Loucy (cell line): ENCODE measurements at regions not wholly inside any gene's neighbourhood (a gene's known extent, or its start where the extent isn't known, plus 50 kb on each side); places are given as distances from the start of the nearest gene placed in this dataset.

Experiments
- H2AFZ ChIP-seq: fragments of 200-600 bp; sonication (generic); 2 replicates; pipeline ENCODE4 v1.6.0; 2016; ENCODE audit warnings: antibody characterized with exemption, mild to moderate bottlenecking, low read length, moderate library complexity
- H3F3A ChIP-seq: fragments of 200-600 bp; 2 replicates; pipeline ENCODE4 v1.6.0; 2016; ENCODE audit warnings: antibody characterized with exemption, low read depth, mild to moderate bottlenecking
- H3K27me3 ChIP-seq: fragments of 200-600 bp; sonication (generic); 2 replicates; pipeline ENCODE4 v1.6.1; 2014; ENCODE audit warnings: low read length, mild to moderate bottlenecking; ENCODE audit not compliant: insufficient read depth, poor library complexity, severe bottlenecking
- H3K36me3 ChIP-seq: fragments of 200-600 bp; sonication (generic); 2 replicates; pipeline ENCODE4 v1.6.1; 2016; ENCODE audit warnings: low read length; ENCODE audit not compliant: insufficient read depth
- H3K4me1 ChIP-seq: fragments of 200-600 bp; sonication (generic); 2 replicates; pipeline ENCODE4 v1.5.1; 2014; ENCODE audit warnings: low read length, mild to moderate bottlenecking; ENCODE audit not compliant: insufficient read depth, poor library complexity, severe bottlenecking
- H3K4me2 ChIP-seq: fragments of 200-600 bp; sonication (generic); 2 replicates; pipeline ENCODE4 v1.6.0; 2014; ENCODE audit warnings: antibody characterized with exemption, low read length, low read depth, mild to moderate bottlenecking; ENCODE audit not compliant: poor library complexity, severe bottlenecking
- H3K4me3 ChIP-seq: fragments of 200-600 bp; sonication (generic); 2 replicates; pipeline ENCODE4 v1.5.1; 2014; ENCODE audit warnings: low read length, mild to moderate bottlenecking, mixed read lengths; ENCODE audit not compliant: poor library complexity, severe bottlenecking
- H3K79me2 ChIP-seq: fragments of 200-600 bp; sonication (generic); 2 replicates; pipeline ENCODE4 v1.6.1; 2014; ENCODE audit warnings: low read length; ENCODE audit not compliant: insufficient read depth
- H3K9ac ChIP-seq: fragments of 200-600 bp; sonication (generic); 2 replicates; pipeline ENCODE4 v1.6.0; 2014; ENCODE audit warnings: mild to moderate bottlenecking, low read depth, low read length, moderate library complexity; ENCODE audit not compliant: poor library complexity, severe bottlenecking
- H3K9me2 ChIP-seq: fragments of 200-600 bp; sonication (generic); replicated peaks from 2 replicates; pipeline ENCODE4 v1.6.1; 2016; ENCODE audit warnings: low read depth, low read length, mixed read lengths
- H3K9me3 ChIP-seq: fragments of 200-600 bp; sonication (generic); 2 replicates; pipeline ENCODE4 v1.6.1; 2014; ENCODE audit warnings: mild to moderate bottlenecking, antibody characterized with exemption, low read length, low read depth; ENCODE audit not compliant: insufficient read depth
- H4K20me1 ChIP-seq: fragments of 200-600 bp; sonication (generic); 2 replicates; pipeline ENCODE4 v1.6.0; 2014; ENCODE audit warnings: antibody characterized with exemption, low read length, mild to moderate bottlenecking; ENCODE audit not compliant: insufficient read depth, poor library complexity, severe bottlenecking
- EZH2phosphoT487 ChIP-seq: fragments of 200-600 bp; IDR thresholded peaks from 2 replicates; pipeline ENCODE4 v1.6.1; 2018; ENCODE audit warnings: antibody characterized with exemption, mild to moderate bottlenecking, moderate library complexity, borderline replicate concordance
- TF ChIP-seq, protein P1 (sequence below): fragments of 200-600 bp; sonication (generic); conservative IDR thresholded peaks from 2 replicates; pipeline ENCODE4 v1.5.1; 2014; ENCODE audit warnings: mild to moderate bottlenecking, antibody characterized with exemption, low read length

DNA sequence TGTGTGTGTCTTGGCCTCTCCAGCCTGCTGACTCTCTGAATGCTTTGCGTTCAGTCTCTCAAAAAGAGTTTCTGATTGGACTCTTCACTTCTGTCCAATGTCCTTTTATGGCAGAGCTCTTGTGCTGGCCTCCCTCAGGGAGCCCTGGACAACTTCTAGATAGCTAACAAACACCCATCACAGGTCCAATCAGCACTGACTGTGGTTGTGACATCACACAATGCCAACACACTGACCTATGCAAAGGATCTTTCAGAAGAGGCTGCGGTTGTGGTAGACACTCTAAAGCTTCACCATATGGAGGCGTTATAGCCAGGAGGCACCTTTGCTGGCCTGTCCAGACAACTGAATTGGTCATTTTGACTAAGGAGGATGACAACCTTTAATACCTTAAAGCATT, 53.8 kb upstream of the LSM6 start:
- Histone ChIP-seq H3K4me2 (no peak overlapping the region), H3K9me2 (no peaks in the 10 kb centered on the region), H2AFZ (no peak overlapping the region)

DNA sequence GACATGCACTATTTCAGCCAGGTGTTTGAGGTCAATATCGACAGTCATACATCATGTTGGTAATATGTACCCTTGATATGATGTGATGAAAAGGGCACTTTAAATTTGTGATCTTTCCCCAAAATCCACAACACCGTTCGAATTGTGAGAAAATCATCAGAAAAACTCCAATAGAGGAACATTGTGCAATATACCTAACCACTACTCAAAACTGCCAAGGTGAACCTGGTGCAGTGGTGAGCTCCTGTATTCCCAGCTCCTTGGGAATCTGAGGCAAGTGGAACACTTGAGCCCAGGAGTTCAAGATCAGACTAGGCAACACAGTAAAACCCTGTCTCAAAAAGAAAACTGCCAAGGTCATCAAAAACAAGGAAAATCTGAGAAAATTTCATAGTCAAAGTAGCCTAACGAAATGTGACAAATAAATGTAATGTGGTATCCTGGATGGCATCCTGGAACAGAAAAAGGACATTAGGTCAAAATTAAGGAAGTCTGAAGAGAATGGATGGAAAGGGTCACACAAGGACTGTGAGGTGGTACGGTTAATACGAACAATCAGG, 55.6 kb upstream of the LSM6 start:
- Histone ChIP-seq H2AFZ (no peak overlapping the region), H3K27me3 (no peaks in the 10 kb centered on the region), H3K4me2 (no peak overlapping the region), H3K79me2 (no peaks in the 10 kb centered on the region), H3F3A (no peaks in the 10 kb centered on the region), H3K9me2 (no peaks in the 10 kb centered on the region), H3K4me1 (no peaks in the 10 kb centered on the region), H4K20me1 (no peaks in the 10 kb centered on the region), H3K9ac (no peak overlapping the region), H3K4me3 (no peak overlapping the region), H3K36me3 (no peaks in the 10 kb centered on the region), H3K9me3 (no peaks in the 10 kb centered on the region)
- TF ChIP-seq, protein P1, sequence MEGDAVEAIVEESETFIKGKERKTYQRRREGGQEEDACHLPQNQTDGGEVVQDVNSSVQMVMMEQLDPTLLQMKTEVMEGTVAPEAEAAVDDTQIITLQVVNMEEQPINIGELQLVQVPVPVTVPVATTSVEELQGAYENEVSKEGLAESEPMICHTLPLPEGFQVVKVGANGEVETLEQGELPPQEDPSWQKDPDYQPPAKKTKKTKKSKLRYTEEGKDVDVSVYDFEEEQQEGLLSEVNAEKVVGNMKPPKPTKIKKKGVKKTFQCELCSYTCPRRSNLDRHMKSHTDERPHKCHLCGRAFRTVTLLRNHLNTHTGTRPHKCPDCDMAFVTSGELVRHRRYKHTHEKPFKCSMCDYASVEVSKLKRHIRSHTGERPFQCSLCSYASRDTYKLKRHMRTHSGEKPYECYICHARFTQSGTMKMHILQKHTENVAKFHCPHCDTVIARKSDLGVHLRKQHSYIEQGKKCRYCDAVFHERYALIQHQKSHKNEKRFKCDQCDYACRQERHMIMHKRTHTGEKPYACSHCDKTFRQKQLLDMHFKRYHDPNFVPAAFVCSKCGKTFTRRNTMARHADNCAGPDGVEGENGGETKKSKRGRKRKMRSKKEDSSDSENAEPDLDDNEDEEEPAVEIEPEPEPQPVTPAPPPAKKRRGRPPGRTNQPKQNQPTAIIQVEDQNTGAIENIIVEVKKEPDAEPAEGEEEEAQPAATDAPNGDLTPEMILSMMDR, result no peak
- TF ChIP-seq EZH2phosphoT487, result no peak

More for the DNA sequence above, 53.8 kb upstream of the LSM6 start:
- H3K79me2 ChIP-seq, result no peaks in the 10 kb centered on the region
- no peaks in the 10 kb centered on the region for H3K9me3 ChIP-seq
- no peak overlapping the region for H3K9ac ChIP-seq
- H4K20me1 ChIP-seq, result no peaks in the 10 kb centered on the region
- H3K27me3 ChIP-seq, result no peaks in the 10 kb centered on the region
- H3K36me3 ChIP-seq, result no peaks in the 10 kb centered on the region
- TF ChIP-seq, protein P1, result no peak
- TF ChIP-seq EZH2phosphoT487, result no peak
- no peak overlapping the region for H3K4me3 ChIP-seq
- H3K4me1 ChIP-seq, result no peaks in the 10 kb centered on the region
- no peaks in the 10 kb centered on the region for H3F3A ChIP-seq

DNA sequence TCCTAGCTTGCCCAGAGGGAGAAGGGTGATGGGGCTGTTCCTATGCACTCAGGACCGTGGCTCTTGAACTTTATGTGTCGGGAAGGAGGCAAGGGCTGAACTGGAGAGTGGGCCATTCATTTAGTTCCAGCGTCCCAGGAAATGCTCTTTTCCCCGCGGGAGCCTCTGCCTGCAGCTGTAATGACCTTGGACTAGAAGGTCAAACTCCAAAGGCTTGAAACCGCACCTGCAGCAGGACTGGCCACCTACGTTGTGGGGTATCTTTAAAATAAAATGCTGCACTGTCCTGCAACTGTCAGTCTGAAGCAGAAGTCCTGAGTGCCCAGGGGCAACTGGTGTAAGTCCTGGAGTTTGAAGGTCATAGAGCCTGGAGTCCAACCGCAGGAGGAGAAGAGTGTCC, 61.5 kb upstream of the LSM6 start:
- Histone ChIP-seq H3K79me2 (no peaks in the 10 kb centered on the region), H3K9ac (no peak overlapping the region), H3K4me2 (no peak overlapping the region), H3F3A (no peaks in the 10 kb centered on the region), H4K20me1 (no peaks in the 10 kb centered on the region), H3K9me2 (no peaks in the 10 kb centered on the region), H3K4me1 (no peaks in the 10 kb centered on the region), H3K27me3 (no peaks in the 10 kb centered on the region), H2AFZ (no peak overlapping the region), H3K4me3 (no peak overlapping the region), H3K9me3 (no peaks in the 10 kb centered on the region), H3K36me3 (no peaks in the 10 kb centered on the region)
- no peak for TF ChIP-seq EZH2phosphoT487
- TF ChIP-seq, protein P1, result no peak
